K562 (cell line): ENCODE measurements at regions not wholly inside any gene's neighbourhood (a gene's known extent, or its start where the extent isn't known, plus 50 kb on each side); places are given as distances from the start of the nearest gene placed in this dataset.

Experiments
- ATAC-seq: fragments of 200-7000 bp; cut with Tn5 transposase; 3 replicates; pipeline ENCODE4 v1.9.1; 2020; ENCODE audit warnings: moderate library complexity
- BruUV-seq: library from RNA; stranded (reverse); fragments of 400-500 nt; replicated peaks from 2 replicates; lab custom pipeline; 2021; lab: Mats Ljungman, UMichigan
- CTCF ChIA-PET: fragments of 300-600 bp; formaldehyde crosslinking; extraction: SDS; loops from one replicate; lab custom pipeline; 2021; ENCODE audit warnings: low intra/inter-chr PET ratio; lab: Yijun Ruan, JAX
- POLR2A ChIA-PET: fragments of 300-600, 350-650 bp; sonication (Branson Sonifier 250); formaldehyde crosslinking; extraction: SDS; loops from one replicate; lab custom pipeline; 2021; ENCODE audit warnings: antibody characterized with exemption, inconsistent platforms; lab: Yijun Ruan, JAX
- DNase-seq, 4 experiments: peaks; one replicate each; pipeline versions ENCODE4 v3.0.0 to v3.0.0-alpha.2; 2011 to 2018; ENCODE audit warnings: low spot score in 3 of 4, mixed read lengths in 3 of 4; ENCODE audit errors: extremely low read depth in 1 of 4
- FAIRE-seq: peaks from 2 replicates; lab custom pipeline; 2011; peaks lifted over from hg19 to GRCh38; lab: Jason Lieb, UNC
- H2AFZ ChIP-seq: 2 replicates; pipeline ENCODE4 v1.6.0; 2011; ENCODE audit warnings: low read depth, low read length, control low read depth, inconsistent platforms
- H3K27ac ChIP-seq: fragments of 200-600 bp; 3 replicates; pipeline ENCODE4 v1.8.0; 2011; ENCODE audit warnings: low read depth, mild to moderate bottlenecking, control low read depth, inconsistent platforms, low read length, moderate library complexity, mixed read lengths; ENCODE audit errors: extremely low read depth
- H3K27me3 ChIP-seq, 2 experiments: fragments of 300-600 bp in 1 of 2; 2 replicates in 1 of 2; 3 replicates in 1 of 2; pipeline versions ENCODE4 v1.6.0 to v1.8.0; 2011; ENCODE audit warnings: inconsistent platforms in 2 of 2, low read length in 2 of 2, mild to moderate bottlenecking in 1 of 2, mixed read lengths in 1 of 2, moderate library complexity in 1 of 2; ENCODE audit not compliant: control insufficient read depth in 2 of 2, insufficient read depth in 2 of 2
- H3K36me3 ChIP-seq: fragments of 300-600 bp; 3 replicates; pipeline ENCODE4 v1.8.0; 2011; ENCODE audit warnings: mild to moderate bottlenecking, low read length, inconsistent platforms; ENCODE audit not compliant: control insufficient read depth, insufficient read depth
- H3K4me1 ChIP-seq, 2 experiments: fragments of 200-600 bp in 1 of 2; replicated peaks in 1 of 2; 2 replicates in 1 of 2; 3 replicates in 1 of 2; pipeline versions ENCODE4 v1.5.1 to v1.8.0; 2011; ENCODE audit warnings: inconsistent platforms in 2 of 2, low read length in 2 of 2, mild to moderate bottlenecking in 1 of 2, mixed read lengths in 1 of 2, moderate library complexity in 1 of 2; ENCODE audit not compliant: control insufficient read depth in 2 of 2, insufficient read depth in 2 of 2
- H3K4me2 ChIP-seq: 2 replicates; pipeline ENCODE4 v1.6.1; 2011; ENCODE audit warnings: low read length, control low read depth, inconsistent platforms, mixed read lengths; ENCODE audit not compliant: insufficient read depth
- H3K4me3 ChIP-seq: fragments of 200-600 bp; sonication (generic), shearing (Covaris generic); 2 replicates; pipeline ENCODE4 v1.5.1; 2016; ENCODE audit warnings: control low read depth, inconsistent platforms
- H3K79me2 ChIP-seq: fragments of 200-600 bp; 3 replicates; pipeline ENCODE4 v1.8.0; 2011; ENCODE audit warnings: low read length, inconsistent platforms; ENCODE audit not compliant: control insufficient read depth, insufficient read depth
- H3K9ac ChIP-seq, 2 experiments: 2 replicates each; pipeline versions ENCODE4 v1.6.0 to v1.6.1; 2011; ENCODE audit warnings: low read depth in 2 of 2, low read length in 2 of 2, control low read depth in 1 of 2, inconsistent platforms in 1 of 2, mild to moderate bottlenecking in 1 of 2, mixed read lengths in 1 of 2; ENCODE audit not compliant: insufficient read depth in 1 of 2
- H3K9me1 ChIP-seq: one replicate; pipeline ENCODE4 v1.6.0; 2011; ENCODE audit warnings: inconsistent platforms, mild to moderate bottlenecking, low read length, moderate library complexity; ENCODE audit not compliant: control insufficient read depth, insufficient read depth
- H3K9me3 ChIP-seq: replicated peaks from 2 replicates; pipeline ENCODE4 v1.5.1; 2011; ENCODE audit warnings: low read depth, low read length, inconsistent platforms; ENCODE audit not compliant: control insufficient read depth, insufficient read depth
- H4K20me1 ChIP-seq: replicated peaks from 2 replicates; pipeline ENCODE4 v1.6.1; 2011; ENCODE audit warnings: low read length, inconsistent platforms, mixed read lengths; ENCODE audit not compliant: control insufficient read depth, insufficient read depth
- ILF3 ChIP-seq: fragments of 450-650 bp; IDR thresholded peaks from 2 replicates; pipeline ENCODE4 v1.6.1; 2018; ENCODE audit warnings: antibody characterized with exemption, mild to moderate bottlenecking, moderate library complexity, borderline replicate concordance
- PHF21A ChIP-seq: fragments of 450-650 bp; IDR thresholded peaks from 2 replicates; pipeline ENCODE4 v1.6.1; 2017; ENCODE audit warnings: low read depth, borderline replicate concordance
- RBM39 ChIP-seq: fragments of 200-400 bp; formaldehyde crosslinking; optimal IDR thresholded peaks from 2 replicates; pipeline ENCODE3; 2018; ENCODE audit warnings: low read depth, low read length
- RFX7 ChIP-seq: fragments of 250-450 bp; sonication (Bioruptor Pico); IDR thresholded peaks from 2 replicates; pipeline ENCODE4 v1.5.1; 2021; ENCODE audit warnings: mild to moderate bottlenecking
- SMAD2 ChIP-seq: fragments of 150-350 bp; IDR thresholded peaks from 2 replicates; pipeline ENCODE4 v1.6.1; 2014; ENCODE audit warnings: low read depth, mild to moderate bottlenecking, low read length
- SPI1 ChIP-seq: IDR thresholded peaks from 2 replicates; pipeline ENCODE4 v1.6.1; 2011; ENCODE audit warnings: low read depth, low read length, control low read depth, borderline replicate concordance
- TBP ChIP-seq: optimal IDR thresholded peaks from 2 replicates; pipeline ENCODE3; 2011; ENCODE audit warnings: low read depth, low read length, improper control_type of control experiment
- TRIM28 ChIP-seq: fragments of 450-650 bp; IDR thresholded peaks from 2 replicates; pipeline ENCODE4 v1.6.1; 2017
- ZFP30 ChIP-seq: fragments of 250-450 bp; sonication (Bioruptor Pico); IDR thresholded peaks from 2 replicates; pipeline ENCODE4 v1.8.0; 2022; ENCODE audit warnings: moderate library complexity, mild to moderate bottlenecking, inconsistent platforms, borderline replicate concordance
- ZFP36 ChIP-seq: fragments of 150-350 bp; IDR thresholded peaks from 2 replicates; pipeline ENCODE4 v1.6.1; 2018; ENCODE audit warnings: low read length, low read depth; ENCODE audit not compliant: partially characterized antibody
- ZZZ3 ChIP-seq: fragments of 450-650 bp; IDR thresholded peaks from 2 replicates; pipeline ENCODE4 v1.6.1; 2016; ENCODE audit warnings: antibody characterized with exemption, mild to moderate bottlenecking, moderate library complexity
- WGBS: fragments of 100-300 bp; shearing (Covaris generic); methylation state at CpG from one replicate; pipeline ENCODE4 v1.1.6; 2016; ENCODE audit warnings: low coverage, mixed read lengths; ENCODE audit not compliant: insufficient coverage; ENCODE audit errors: missing lambda C conversion rate; 5-methylcytosine and 5-hydroxymethylcytosine counted together
- in situ Hi-C: fragments of 300-500 bp; cut with MboI; formaldehyde crosslinking; loops from 4 replicates; pipeline ENCODE4 v1.15.0; 2018; ENCODE audit warnings: inconsistent platforms, mixed read lengths
- intact Hi-C: fragments of 100-400 bp; cut with micrococcal nuclease; formaldehyde crosslinking; loops from 2 replicates; pipeline ENCODE4 v1.14.2; 2022
- TF ChIP-seq, protein P1 (sequence below): sonication (generic); formaldehyde crosslinking; IDR thresholded peaks from 2 replicates; pipeline ENCODE4 v1.8.1; 2023; ENCODE audit warnings: mild to moderate bottlenecking, missing genetic modification reagents
- TF ChIP-seq, protein P2 (sequence below): fragments of 250-450 bp; sonication (Bioruptor Pico); IDR thresholded peaks from 2 replicates; pipeline ENCODE4 v1.4.0; 2020; ENCODE audit warnings: mild to moderate bottlenecking, moderate library complexity
- TF ChIP-seq, protein P3 (sequence below): fragments of 200-800 bp; sonication (Bioruptor generic); IDR thresholded peaks from 2 replicates; pipeline ENCODE4 v1.6.1; 2017; ENCODE audit warnings: missing genetic modification characterization, missing compliant biosample characterization
- TF ChIP-seq, protein P4 (sequence below): fragments of 450-650 bp; formaldehyde crosslinking; IDR thresholded peaks from 2 replicates; pipeline ENCODE4 v1.4.0; 2022; ENCODE audit warnings: missing genetic modification characterization

DNA sequence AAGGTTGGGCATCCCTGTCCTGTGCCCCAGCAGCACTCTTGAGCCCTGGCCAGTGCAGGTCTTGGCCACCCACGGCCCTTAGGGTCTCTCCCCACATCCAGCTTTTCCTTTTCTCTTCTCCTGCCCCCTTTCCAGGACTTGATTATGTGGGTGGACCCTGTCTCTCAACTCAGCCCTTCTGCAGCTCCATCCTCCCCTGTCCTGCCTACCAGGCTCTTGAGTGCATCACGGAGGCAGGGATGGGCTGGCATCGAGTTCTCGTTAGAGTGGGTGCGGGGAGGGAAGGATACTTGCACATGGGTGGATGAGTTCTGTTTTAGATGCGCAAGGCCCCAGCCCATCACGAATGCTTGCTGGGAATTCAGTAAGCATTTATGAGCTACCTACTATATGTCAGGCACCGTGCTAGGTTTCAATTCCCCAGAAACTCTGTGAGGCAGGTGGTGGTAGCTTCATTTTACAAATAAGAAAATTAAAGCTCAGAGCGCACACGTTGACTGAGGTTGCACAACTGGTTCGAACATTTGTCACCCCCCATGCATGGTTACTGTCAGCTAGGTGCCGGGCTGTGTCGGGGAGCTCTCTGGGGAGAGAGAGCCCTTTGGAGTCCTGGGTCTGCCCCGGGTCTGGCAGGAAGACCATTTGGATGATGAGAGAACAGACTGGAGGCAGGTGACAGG lies 144.6 kb upstream of the PITX1 start:
- H3K36me3 ChIP-seq: no peaks in the 10 kb centered on the region
- DNase-seq (no peak), FAIRE-seq (no peak), ATAC-seq (no peak)
- in situ Hi-C loops: no loop called here
- H4K20me1 ChIP-seq: no peaks in the 10 kb centered on the region
- H3K9me3 ChIP-seq: no peaks in the 10 kb centered on the region
- H3K9ac ChIP-seq: no peak overlapping the region
- H2AFZ ChIP-seq: no peak overlapping the region
- intact Hi-C loops: no loop called here
- no peak overlapping the region for H3K4me2 ChIP-seq
- no peak overlapping the region for H3K4me3 ChIP-seq
- ChIA-PET CTCF (interaction anchor here (0.5 kb wide), 1 partner anchor 270 kb away, joined by 4 read pairs; no protein-coding TSS in a partner anchor), POLR2A (interaction anchor here (2.5 kb wide), 1 partner anchor 11 kb away, joined by 6 read pairs; no protein-coding TSS in a partner anchor)
- H3K9me1 ChIP-seq: no peaks in the 10 kb centered on the region
- peaks cover 7% of the 10 kb centered on the region; the same call in 1 of the 3 replicates for H3K79me2 ChIP-seq
- H3K4me1 ChIP-seq: peaks cover 14 to 31% of the 10 kb centered on the region in 2 experiments; a peak in 4 of 5 replicates
- H3K27me3 ChIP-seq: no peaks in the 10 kb centered on the region
- WGBS: 52% methylated on average over 14 of the region's 14 CpGs
- no peak overlapping the region for H3K27ac ChIP-seq
- no TSS peak for BruUV-seq
- TF ChIP-seq, protein P1, sequence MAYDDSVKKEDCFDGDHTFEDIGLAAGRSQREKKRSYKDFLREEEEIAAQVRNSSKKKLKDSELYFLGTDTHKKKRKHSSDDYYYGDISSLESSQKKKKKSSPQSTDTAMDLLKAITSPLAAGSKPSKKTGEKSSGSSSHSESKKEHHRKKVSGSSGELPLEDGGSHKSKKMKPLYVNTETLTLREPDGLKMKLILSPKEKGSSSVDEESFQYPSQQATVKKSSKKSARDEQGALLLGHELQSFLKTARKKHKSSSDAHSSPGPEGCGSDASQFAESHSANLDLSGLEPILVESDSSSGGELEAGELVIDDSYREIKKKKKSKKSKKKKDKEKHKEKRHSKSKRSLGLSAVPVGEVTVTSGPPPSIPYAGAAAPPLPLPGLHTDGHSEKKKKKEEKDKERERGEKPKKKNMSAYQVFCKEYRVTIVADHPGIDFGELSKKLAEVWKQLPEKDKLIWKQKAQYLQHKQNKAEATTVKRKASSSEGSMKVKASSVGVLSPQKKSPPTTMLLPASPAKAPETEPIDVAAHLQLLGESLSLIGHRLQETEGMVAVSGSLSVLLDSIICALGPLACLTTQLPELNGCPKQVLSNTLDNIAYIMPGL: no peak
- TF ChIP-seq ZFP36: no peak
- no peak for TF ChIP-seq ZZZ3
- TF ChIP-seq TRIM28: no peak
- TF ChIP-seq, protein P2, sequence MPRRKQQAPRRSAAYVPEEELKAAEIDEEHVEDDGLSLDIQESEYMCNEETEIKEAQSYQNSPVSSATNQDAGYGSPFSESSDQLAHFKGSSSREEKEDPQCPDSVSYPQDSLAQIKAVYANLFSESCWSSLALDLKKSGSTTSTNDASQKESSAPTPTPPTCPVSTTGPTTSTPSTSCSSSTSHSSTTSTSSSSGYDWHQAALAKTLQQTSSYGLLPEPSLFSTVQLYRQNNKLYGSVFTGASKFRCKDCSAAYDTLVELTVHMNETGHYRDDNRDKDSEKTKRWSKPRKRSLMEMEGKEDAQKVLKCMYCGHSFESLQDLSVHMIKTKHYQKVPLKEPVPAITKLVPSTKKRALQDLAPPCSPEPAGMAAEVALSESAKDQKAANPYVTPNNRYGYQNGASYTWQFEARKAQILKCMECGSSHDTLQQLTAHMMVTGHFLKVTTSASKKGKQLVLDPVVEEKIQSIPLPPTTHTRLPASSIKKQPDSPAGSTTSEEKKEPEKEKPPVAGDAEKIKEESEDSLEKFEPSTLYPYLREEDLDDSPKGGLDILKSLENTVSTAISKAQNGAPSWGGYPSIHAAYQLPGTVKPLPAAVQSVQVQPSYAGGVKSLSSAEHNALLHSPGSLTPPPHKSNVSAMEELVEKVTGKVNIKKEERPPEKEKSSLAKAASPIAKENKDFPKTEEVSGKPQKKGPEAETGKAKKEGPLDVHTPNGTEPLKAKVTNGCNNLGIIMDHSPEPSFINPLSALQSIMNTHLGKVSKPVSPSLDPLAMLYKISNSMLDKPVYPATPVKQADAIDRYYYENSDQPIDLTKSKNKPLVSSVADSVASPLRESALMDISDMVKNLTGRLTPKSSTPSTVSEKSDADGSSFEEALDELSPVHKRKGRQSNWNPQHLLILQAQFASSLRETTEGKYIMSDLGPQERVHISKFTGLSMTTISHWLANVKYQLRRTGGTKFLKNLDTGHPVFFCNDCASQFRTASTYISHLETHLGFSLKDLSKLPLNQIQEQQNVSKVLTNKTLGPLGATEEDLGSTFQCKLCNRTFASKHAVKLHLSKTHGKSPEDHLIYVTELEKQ: no peak
- no peak for TF ChIP-seq PHF21A
- TF ChIP-seq ZFP30 (CRISPR knock-in tag): no peak
- TF ChIP-seq, protein P3, sequence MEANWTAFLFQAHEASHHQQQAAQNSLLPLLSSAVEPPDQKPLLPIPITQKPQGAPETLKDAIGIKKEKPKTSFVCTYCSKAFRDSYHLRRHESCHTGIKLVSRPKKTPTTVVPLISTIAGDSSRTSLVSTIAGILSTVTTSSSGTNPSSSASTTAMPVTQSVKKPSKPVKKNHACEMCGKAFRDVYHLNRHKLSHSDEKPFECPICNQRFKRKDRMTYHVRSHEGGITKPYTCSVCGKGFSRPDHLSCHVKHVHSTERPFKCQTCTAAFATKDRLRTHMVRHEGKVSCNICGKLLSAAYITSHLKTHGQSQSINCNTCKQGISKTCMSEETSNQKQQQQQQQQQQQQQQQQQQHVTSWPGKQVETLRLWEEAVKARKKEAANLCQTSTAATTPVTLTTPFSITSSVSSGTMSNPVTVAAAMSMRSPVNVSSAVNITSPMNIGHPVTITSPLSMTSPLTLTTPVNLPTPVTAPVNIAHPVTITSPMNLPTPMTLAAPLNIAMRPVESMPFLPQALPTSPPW (CRISPR knock-in tag): no peak
- TF ChIP-seq ILF3: no peak
- TF ChIP-seq SMAD2: no peak
- no peak for TF ChIP-seq SPI1
- TF ChIP-seq, protein P4, sequence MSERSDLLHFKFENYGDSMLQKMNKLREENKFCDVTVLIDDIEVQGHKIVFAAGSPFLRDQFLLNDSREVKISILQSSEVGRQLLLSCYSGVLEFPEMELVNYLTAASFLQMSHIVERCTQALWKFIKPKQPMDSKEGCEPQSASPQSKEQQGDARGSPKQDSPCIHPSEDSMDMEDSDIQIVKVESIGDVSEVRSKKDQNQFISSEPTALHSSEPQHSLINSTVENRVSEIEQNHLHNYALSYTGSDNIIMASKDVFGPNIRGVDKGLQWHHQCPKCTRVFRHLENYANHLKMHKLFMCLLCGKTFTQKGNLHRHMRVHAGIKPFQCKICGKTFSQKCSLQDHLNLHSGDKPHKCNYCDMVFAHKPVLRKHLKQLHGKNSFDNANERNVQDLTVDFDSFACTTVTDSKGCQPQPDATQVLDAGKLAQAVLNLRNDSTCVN (CRISPR knock-in tag): no peak
- TF ChIP-seq RBM39: no peak
- no peak for TF ChIP-seq TBP
- no peak for TF ChIP-seq RFX7 (CRISPR knock-in tag)
